ENCODE measurements at regions not wholly inside any gene's neighbourhood (a gene's known extent, or its start where the extent isn't known, plus 50 kb on each side); places are given as distances from the start of the nearest gene placed in this dataset.

DNA sequence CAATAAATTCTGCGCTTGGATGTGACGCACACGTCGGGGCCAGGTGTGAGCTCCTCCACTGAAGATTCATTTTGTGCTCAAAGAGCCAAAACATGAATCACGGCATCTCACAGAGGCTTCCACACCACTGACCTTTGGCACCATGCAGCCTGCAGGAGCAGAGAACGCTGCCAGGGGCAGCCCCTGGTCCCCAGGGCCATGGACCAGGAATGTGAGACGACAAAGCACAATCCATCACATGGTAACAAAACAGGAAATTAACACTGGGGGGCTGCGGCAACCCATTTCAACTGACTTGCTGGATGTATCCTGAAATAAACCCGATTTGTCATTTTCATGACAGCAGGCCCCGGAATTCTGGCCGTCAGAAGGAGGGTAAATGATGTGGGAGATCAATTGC is 167.5 kb upstream of the IGF1R start:
- no peak for DNase-seq

DNA sequence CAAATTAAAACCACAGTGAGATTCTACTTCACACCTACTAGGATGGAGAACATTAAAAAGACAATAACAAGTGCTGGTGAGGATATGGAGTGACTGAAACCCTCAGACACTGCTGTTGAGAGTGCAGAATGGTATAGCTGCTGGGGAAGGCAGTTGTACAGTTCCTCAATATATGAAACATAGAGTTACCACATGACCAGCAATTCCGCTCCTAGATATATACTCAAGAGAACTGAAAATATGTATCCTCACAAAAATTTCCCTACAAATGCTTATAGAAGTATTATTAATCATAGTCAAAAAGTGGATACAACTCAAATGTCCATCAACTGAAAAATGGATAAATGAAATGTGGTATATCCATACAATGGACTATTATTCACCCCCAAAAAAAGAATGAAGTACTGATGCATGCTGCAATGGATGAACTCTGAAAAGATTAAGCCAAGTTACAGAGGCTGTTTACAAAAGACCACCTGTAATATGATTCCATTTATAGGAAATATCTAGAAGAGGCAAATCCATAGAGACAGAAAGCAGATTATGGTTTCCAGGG is 164.7 kb upstream of the IGF1R start:
- DNase-seq: no peak

DNA sequence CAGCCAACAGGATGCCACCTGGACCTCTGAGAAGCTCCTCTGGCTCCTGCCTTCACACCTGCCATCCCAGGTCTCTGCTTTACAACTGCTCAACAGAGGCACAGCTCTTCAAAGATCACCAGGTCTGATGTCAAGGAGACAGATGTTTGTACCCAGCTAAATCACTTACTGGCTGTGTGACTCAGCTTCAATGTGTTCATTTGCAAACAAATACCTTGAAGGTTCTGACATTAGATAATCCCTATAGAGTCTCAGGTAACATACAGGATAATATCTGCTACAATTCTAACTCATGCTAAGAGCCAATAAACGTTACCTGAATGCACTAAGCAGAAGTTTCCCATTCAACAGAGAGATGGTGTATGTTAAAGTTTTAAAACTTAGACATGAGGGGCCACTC is 163.4 kb upstream of the IGF1R start:
- DNase-seq: no peak

DNA sequence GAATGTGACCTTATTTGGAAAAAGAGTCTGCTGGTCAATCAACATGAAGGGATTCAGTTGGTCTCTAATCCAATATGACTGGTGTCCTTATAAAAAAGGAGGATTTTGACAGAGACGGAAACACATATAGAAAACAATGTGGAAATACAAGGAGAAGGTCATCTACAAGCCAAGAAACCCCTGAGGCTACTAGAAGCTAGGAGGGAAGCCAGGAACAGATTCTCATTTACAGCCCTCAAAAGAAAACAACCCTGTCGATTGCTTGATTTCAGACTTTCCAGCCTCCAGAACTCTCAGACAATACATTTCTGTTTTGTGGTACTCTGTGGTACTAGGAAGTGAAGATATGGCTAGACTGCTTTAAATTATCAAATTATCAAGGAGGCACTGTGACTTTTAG is 162.9 kb upstream of the IGF1R start:
- DNase-seq: no peak

DNA sequence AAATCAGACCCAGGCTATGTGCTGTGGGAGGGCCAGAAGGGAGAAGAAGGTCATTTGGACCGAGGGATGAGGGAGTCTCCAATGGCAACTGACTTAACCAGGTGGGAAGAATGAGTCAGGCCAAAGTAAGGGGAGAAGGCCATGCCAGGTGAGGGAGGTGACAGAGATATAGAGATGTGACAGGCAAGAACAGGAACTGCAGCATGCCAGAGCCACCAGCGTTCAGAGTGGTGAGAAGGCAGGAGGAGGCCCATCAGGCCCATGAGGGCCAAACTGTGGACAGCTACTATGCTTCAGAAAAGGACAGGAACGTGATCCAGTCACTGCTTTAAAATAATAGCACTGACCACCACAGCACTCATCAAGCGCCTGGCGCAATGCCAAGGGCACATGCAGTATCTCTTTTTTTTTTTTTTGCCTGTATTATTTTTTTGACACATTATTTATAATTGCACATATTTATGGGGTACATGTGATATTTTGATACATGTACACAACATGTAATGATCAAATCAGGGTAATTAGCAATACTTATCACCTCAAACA is 154.3 kb upstream of the IGF1R start:
- DNase-seq: no peak

DNA sequence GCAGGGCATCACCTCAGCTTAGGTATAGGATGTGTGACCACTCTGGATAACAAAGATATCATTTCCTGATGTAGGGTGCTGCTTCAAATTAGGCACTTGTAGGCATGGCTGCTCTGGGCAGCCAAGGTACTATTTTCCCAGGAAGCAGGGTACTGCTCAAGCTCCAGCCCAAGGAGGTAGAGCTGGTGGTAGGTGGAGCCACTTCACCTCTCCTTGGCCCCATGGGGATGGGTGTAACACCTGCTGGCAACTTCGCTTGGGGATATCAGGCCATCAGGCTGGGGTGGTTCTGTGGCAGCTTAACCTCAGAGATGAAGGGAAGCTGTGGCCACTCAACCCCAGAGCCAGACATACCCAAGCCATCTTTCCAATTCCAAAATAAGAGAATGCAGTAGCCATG is 147.1 kb upstream of the IGF1R start:
- no peak for DNase-seq

DNA sequence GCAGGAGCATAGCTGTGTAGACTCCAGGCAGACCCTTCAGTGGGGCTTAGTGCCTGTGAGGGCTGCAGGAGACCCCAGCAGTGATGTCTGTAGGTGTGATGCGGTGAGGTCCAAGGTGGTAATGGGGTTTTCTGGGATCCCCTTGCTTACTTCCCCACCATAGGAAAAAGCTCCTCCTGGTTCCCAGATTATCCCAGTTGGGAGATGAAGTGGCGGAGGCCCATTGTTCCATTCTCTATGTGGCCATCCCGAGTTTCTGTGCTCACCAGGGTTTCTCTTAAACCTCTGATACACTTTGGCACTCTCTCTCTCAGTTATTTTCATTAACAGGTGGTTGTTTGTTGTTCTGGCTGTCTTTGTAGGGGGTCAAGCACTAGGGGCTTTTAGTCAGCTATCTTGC is 146.7 kb upstream of the IGF1R start:
- no peak for DNase-seq

DNA sequence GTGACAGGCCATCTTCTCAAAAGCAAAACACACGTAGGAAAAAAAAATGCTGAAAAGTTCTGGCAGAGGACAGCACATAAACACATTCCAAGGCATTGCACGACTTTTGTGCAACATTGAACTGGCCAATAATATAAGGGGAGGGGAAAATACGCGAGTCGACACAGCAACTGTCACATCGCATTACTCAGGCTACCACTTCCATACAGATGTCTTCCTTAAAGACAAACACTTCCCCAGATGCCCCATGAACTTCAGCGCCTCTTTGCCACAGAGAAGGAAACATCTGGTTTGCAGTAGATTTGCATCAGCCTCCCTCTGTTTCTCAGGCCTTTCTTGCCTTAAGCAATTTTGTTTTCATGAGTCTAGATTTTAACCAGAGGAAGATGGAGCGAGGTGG is 144.4 kb upstream of the IGF1R start:
- no peak for DNase-seq

DNA sequence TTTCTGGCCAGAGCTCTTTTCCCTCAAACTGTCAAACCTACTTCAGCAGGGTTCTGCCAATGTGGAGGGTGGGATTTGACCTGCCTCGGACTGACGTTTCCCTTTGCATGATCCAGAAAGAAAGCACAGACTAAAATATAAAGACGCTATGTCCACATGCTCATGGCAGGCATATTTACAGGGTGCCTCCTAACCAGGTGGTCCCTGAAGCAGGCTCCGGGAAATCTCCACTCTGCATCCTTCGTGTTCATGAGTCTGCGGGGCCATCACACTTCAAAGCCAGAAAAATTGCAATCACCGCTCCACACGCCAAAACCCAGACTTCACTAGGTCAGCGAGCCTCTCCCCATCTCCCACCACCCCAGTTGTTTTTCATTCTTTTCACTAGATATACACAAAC is 143.3 kb upstream of the IGF1R start:
- DNase-seq: no peak

DNA sequence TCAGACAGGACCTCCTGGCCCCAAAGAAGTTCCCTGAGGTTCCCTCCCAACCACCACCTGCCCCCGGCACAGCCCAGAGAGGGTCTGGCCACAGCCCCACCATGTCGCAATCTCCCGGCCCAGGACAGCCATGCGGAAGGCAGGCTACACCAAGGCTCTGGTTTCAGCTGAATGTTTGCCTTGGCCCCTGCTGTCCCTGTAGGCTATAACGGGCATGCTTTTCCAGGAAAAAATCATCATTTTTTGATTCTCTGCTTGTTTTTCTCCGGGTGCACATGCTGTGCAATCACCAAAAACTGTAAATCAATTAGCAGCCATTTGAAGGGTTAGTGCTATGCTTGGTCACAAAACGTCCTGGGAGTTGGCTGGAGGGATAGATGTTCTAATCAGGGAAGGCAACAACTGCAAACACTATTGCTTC is 142.7 kb upstream of the IGF1R start:
- no peak for DNase-seq

DNA sequence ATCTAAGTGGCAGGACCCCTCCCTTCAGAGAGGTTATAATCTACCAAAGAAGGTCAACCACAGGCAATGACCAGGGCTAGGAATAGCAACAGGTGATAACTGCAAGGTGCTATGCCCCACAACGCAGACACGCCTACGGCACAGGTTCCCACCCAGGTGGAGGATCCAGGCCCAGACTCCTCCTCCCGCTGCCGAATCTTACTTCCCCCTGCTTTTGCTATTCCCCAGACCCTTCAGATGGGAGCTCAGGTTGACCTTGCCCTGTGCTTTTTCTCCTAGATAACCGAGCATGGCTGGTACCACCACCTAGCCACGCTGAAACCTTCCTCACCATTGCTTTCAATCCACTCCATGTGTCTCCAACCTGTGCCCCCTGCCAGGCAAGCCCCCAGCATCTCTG is 142.2 kb upstream of the IGF1R start:
- no peak for DNase-seq

DNA sequence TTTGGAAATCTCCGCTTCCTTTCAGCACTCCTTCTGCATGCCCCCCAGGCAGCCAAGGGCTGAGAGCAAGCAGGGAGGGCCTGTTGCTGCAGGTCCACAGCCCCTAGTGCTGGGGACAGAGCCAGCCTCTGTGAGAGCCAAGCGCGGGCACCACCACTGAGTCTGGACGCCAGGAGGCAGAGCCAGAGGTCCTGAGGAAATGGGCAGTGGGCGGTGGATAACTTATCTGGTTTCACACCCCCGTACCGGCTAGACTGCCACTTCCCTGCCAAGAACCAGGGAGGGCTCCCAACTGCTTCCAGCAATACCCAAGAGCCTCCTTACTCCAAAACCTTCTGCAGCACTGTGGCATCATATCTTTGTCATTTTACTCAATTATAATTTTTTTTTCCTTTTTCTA is 141.6 kb upstream of the IGF1R start:
- DNase-seq: no peak

DNA sequence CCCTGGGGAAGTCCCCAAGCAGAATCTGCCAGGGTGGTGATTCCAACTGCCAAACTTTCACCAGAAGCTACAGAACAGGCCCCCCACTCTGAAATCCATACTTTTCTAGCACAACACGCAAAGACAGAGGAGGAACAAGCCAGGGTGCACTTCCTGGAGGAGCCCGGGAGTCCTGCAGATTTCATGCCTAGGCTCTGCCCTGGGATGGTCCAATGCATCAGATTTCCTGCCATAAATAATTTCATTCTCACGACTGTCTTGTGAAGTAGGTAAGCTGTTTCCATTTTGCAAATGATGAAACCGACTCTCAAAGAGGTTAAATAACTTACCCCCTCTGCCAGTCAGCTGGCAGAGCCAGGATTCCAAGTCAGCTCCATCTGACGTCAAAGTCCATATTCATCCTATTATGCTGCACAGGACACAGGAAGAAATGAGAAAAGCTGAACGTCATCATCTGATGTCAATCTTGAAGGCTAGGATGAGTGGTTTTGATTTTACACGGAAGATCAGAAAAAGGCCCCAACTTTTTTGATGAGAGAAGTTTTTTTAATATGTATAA is 134.8 kb upstream of the IGF1R start:
- DNase-seq: no peak

DNA sequence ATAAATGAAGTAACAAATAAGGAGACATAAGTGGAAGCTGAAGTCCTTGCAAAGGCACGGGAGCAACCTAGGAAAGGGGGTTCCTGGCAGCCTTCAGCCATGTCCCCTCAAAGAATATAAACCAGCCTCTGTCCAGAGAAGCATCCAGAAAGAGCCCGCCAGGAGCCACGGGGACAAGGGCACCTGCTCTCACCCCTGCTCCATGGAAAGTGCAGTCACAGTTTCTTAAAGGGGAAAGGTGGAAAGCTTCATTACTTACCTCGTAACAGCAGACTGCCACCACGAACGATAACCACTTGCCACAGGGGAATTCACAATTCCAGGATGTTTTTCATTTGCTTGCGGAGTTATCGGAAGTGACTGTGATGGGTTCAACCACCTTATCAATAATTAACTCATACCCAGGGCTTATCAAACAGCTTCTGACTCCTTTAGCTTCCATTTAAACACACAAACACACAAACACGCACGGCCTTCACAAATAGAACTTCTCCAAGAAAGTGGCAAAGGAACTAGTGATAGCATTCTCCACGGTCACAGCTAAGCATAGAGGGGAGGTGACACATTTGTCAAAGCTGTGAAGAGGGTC is 134.2 kb upstream of the IGF1R start:
- DNase-seq: no peak

DNA sequence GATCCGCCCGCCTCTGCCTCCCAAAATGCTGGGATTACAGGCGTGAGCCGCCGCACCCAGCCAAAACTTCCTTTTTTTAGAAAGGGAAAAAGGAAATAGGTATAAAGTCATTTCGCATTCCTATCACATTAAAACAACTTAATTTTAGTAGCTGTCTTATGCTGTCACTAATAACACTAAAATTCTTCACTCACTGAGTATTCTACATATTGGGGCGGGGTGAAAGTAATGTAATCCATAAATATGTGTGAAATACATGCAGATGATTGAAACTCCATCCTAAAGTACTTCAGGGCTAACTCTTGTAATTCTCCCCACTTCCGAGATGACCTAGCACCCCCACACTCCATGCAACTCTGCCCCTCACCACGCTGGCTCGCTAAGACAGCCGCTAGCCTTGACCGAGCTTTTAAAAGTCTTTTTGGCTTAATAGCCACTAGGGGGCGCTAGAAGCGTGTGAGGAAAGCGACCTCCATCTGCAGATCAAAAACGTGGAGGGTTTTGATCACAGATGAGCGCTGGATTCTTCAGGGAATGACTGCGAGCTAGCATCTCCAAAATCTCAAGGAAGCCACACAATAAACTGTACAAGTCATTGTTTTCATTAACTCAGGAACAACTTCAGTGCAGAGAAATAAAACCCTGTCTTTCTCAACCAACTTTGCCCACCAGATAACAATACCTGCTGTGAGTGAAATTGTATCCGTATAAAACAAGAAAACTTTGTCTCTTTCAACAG is 129.3 kb upstream of the IGF1R start:
- peak; percentile 28 for DNase-seq

DNA sequence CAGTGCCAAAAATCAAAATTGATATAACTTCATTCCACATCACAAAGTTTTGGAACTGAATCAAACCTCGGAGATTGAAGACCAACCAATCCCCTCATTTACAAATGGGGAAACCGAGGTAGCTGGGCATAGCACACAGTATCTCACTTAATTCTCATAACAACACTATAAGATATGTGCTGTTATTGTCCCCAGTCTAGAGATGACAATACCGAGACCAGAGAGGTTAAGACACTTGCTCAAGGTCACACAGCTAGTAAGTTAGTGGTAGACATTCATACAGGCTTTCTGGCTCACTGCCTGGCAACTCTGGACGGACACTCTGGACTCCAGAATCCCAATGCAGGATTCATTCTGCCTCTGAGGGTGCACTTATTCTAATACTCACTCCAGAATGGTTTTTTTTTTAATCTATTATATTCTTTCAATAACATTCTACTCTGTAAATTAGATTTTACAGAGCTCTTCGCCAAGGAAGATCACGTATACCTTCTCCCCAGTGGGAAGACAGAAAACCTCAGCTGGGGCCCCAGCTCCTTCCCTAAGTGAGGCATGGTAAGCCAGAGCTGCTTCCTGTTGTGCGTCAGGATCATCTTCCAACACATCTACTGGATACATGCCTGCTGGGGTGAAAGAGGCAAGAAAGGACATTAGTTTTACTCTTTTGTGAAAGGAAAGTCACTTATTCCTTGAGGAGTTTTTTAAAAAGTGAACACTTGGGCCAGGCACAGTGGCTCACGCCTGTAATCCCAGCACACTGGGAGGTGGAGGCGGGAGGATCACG is 128.4 kb upstream of the IGF1R start:
- DNase-seq: no peak

DNA sequence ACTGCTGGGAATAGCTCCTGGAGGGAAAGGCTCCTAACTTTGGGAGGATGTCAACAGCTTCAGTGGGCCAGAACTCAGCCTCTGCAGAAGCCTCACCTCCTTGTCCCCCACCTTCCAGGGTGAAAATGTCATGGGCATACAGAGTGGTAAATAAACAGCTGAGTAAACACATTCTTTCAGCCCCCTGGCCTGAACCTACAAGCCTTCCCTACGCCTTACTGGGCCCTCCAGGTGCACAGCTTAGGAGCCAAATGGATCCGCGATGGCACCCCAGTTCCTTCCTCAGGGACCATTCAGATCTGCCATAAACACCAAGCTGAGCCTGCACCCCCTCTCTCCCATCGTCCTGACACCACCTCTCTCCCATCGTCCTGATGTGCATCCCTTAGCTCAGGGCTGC is 126.2 kb upstream of the IGF1R start:
- no peak for DNase-seq

DNA sequence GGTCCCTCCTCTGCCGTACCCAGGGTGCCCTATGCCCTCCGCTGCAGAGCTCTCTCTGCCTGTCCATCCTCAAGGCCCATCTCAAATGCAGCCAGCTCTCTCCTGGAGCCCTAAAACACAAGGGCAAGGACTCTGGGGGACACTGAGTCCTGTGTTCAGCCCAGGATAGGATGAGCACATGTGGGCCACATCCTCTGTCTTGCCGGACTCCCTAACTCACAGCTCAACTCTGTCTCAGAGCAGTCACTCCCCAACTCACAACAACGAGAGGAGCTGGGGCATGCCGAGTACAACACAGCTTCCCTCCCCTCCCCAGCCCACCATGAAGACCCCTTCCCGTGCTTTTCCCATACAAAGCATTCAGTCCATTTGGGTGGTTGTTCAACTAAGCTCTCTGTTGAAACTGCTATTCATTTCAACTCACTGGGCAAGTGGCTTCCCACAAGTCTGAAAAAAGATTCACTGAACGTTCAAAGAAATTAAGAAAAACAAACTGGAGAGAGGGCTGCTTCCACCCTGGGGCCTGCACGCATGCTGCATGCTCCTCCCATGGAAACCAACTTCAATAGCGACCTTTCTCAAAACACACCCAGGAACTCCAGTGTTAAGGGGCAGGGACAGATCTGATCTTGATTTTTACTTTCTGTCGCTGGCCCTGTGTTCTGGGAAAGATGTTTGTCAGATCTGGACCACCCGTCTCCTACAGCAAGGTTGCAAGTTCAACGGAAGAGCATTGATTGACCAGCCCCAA is 124.3 kb upstream of the IGF1R start:
- DNase-seq: no peak

DNA sequence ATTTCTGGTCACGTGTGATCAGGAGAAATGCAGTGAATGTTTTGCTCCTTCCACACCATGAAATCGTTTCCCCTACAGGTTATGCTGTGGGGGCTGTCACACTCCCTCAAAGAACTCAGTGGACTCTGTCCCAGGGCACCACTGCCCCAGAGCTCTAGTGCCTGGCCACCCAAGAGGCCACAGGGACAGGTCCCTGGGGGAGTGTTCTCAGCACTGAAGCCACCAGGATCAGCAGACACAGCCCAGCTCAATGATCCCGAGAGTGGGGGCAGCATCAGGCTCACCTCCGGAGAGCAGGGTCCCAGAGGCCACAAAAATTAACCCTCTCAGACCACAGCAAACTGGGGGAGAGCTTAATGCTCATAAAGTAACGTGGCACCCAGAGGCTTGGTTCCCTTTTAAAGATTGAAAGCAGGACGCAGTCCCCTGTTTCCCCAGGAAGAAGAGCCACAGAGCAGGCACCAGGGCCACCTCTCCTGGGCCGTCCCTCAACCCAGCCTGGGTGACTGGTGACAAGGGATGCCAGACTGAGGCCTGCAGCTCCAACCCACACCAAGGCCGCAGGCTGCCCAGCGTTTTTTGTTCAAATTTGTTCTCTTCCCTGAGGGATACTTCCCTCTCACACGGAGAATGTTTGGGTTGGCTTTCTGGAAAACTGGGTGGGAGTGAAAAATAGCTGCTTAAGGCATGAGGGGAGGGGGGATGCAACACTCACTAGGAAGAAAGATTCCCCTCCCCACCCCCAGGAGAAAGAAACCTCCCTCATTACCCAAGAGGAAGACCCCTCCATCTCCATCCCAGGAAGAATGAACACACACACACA is 123.3 kb upstream of the IGF1R start:
- DNase-seq: no peak

DNA sequence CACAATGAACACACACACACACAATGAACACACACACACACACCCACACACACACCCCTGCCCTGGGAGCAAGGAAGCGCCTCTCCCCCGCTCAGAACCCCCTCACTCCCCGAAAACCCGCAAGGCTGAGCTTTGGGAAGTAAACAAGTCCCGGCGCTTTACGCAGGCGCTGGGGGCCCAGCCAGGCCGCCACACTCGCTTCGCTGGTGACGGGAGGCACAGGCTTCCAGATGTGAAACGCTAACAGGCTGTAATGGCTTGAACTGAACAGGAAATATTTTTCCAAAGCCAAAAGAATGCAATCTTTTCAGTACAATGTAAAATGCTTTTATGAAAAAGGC is 122.7 kb upstream of the IGF1R start:
- no peak for DNase-seq

DNA sequence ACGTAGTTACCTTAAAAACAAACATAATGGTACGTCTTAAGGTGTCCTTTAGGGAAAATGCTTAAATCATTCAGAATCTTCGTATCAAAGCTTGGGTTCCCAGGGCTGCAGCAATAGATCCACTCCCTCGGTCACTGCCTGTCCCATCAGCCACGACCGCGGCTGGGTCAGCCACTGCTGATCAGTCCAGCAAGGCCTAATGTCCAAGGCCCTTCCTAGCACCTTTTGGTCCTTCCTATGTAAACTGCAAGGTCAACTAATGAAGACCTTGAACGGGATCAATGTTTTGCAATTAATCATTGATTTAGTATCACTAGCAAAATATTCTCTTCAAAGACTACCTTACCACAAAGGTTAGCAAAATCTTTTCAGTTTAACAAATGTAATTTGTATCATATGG is 122.2 kb upstream of the IGF1R start:
- no peak for DNase-seq
